ENCODE measurements at regions not wholly inside any gene's neighbourhood (a gene's known extent, or its start where the extent isn't known, plus 50 kb on each side); places are given as distances from the start of the nearest gene placed in this dataset.

DNA sequence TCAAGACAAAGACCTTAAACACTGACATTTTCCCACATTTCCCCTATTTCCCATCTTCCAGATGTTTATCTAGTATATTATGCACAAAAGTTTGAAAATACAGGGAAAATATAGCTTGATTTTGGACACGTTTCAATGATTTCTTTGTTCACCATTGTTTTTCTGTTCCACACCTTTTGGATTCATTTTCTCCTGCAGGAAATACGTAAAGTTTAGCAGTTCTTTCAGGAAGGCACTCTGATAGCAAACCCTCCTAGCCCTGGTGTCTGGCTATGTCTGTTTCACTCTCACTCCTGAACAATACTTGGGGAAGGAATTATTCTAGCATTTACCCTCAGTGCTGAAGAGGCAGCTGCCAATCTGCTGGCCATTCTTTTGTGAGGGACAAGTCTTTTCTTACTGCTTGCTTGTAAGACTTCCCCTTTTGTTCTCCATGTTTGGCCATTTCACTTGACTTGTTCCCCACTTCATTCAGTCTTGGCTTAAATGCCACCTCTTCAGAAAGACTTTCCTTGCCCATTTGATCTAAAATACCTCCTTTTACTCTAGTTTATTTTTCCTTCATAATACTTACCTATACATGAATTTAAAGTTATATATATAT, 195.4 kb downstream of the RNF152 start:
- Mint-ChIP-seq H3K4me3 (no peak overlapping the region), H3K36me3 (ENCODE audit: low read depth) (no peaks in the 10 kb centered on the region), H3K27ac (no peak overlapping the region), H3K27me3 (peaks cover 4% of the 10 kb centered on the region), H3K9me3 (ENCODE audit: low read depth) (no peaks in the 10 kb centered on the region), H3K4me1 (no peaks in the 10 kb centered on the region)
- intact Hi-C loops (cut with DNase I, micrococcal nuclease) = no loop called here
- POLR2A ChIA-PET = no interaction called here
- CTCF ChIA-PET = interaction anchor here (0.7 kb wide), 1 partner anchor 120 kb away, joined by 3 read pairs; no protein-coding TSS in a partner anchor
- ATAC-seq (no peak), DNase-seq (no peak)

DNA sequence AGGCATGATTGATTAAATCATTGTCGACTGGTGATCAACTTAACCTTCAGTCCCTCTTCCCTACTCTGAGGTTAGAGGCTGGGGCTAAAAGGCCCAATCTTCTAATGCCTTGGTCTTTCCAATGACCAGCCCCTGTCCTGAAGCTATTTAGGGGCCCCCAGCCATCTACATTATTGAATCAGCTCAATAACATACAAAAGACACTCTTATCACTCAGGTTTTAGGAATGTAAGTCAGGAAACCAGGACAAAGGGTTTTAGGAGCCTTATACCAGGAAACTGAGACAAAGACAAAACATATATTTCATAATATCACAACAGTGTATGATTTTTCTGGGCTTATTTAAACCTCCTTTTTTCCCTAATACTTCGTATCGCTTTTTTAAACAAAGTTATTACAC, 198.6 kb downstream of the RNF152 start:
- Mint-ChIP-seq H3K9me3 (ENCODE audit: low read depth) (no peaks in the 10 kb centered on the region), H3K4me1 (no peaks in the 10 kb centered on the region), H3K36me3 (ENCODE audit: low read depth) (no peaks in the 10 kb centered on the region), H3K27me3 (peaks cover 4% of the 10 kb centered on the region), H3K4me3 (no peak overlapping the region), H3K27ac (no peak overlapping the region)
- ChIA-PET POLR2A (no interaction called here), CTCF (no interaction called here)
- DNase-seq (no peak), ATAC-seq (no peak)
- intact Hi-C loops (cut with DNase I, micrococcal nuclease) = no loop called here

DNA sequence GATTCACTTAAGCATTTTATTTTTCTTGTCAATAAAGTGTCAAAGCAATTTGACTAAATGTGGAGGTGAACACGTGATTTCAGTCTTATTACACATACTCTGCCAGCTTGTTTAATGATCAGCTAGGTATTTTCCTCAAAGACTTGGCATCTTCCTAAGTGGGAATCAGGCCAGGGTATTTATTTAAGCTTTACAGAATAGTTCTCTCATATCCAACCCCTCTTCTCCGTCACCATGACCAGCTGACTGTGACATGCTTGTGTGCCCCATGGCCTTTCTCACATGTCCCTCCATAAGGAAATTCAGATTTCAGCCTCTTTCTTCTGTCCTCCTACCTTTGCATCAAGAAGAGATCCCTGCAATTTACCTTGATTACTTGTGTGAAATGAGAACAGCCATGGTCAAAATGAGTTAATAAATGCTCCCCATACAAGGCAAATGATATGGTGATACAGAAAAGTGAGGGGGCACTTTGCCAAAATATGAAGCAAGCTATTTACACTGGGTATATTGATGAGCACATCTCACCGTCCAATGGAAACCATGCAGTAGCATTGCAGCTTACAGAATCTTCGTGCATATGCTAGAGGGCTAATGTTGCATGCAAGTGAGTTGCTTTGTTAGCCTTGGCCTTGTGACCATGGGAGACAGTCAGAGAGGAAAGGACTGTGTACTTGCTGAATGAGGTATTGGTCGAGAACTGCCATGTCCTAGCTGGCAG, 202.2 kb downstream of the RNF152 start:
- no peak for DNase-seq
- H3K9me3 Mint-ChIP-seq (ENCODE audit: low read depth) = no peaks in the 10 kb centered on the region
- no peak overlapping the region for H3K4me3 Mint-ChIP-seq
- no peak overlapping the region for H3K27ac Mint-ChIP-seq
- no peaks in the 10 kb centered on the region for H3K4me1 Mint-ChIP-seq
- H3K36me3 Mint-ChIP-seq (ENCODE audit: low read depth) = no peaks in the 10 kb centered on the region
- intact Hi-C loops (cut with DNase I, micrococcal nuclease) = no loop called here
- POLR2A ChIA-PET = no interaction called here
- no peak for ATAC-seq
- CTCF ChIA-PET = interaction anchor here (0.6 kb wide), 1 partner anchor 484 kb away, joined by 3 read pairs; no protein-coding TSS in a partner anchor
- H3K27me3 Mint-ChIP-seq = no peaks in the 10 kb centered on the region

DNA sequence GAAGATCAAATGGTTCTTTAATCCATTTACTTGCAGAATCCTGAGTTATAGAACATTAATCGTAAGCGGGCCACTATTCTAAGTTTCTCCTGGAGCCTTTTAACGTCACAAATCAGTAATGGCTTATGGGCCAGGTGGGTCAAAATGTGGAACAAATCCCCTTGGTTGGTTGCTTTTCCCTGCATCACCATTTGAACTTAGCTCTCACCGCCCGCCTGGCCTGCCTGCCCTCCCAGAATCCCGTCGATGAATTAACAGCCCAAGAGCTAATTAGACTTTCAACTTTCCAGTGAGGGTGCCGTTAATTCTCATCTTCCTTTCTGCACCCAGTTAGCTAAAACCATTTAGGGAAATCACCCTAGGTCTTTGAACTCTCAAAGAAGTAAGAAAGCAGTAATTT, 205.5 kb downstream of the RNF152 start:
- POLR2A ChIA-PET = no interaction called here
- peaks cover 3% of the 10 kb centered on the region for H3K27me3 Mint-ChIP-seq
- H3K27ac Mint-ChIP-seq = no peak overlapping the region
- CTCF ChIA-PET = no interaction called here
- intact Hi-C loops (cut with DNase I, micrococcal nuclease) = no loop called here
- no peak overlapping the region for H3K4me3 Mint-ChIP-seq
- DNase-seq = no peak
- H3K36me3 Mint-ChIP-seq (ENCODE audit: low read depth) = no peaks in the 10 kb centered on the region
- no peaks in the 10 kb centered on the region for H3K9me3 Mint-ChIP-seq (ENCODE audit: low read depth)
- ATAC-seq = no peak
- H3K4me1 Mint-ChIP-seq = no peaks in the 10 kb centered on the region

DNA sequence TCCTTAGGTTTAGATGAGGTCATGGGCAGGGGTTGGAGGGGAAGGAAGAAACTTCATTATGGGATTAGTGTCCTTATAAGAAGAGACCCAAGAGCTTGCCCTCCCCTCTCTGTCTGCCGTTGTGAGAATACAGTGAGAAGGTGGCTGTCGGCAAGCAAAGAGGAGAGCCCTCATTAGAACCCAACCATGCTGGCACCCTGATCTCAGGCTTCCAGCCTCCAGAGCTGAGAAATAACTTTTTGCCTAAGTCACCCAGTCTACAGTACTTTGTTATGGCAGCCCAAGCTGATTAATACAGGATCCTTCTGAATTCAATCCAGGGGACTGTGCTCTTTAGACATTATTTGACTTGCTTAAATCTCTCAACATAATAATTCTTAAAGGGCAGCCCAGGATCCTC, 209.0 kb downstream of the RNF152 start:
- peaks cover 7% of the 10 kb centered on the region for H3K9me3 Mint-ChIP-seq (ENCODE audit: low read depth)
- intact Hi-C loops (cut with DNase I, micrococcal nuclease) = no loop called here

DNA sequence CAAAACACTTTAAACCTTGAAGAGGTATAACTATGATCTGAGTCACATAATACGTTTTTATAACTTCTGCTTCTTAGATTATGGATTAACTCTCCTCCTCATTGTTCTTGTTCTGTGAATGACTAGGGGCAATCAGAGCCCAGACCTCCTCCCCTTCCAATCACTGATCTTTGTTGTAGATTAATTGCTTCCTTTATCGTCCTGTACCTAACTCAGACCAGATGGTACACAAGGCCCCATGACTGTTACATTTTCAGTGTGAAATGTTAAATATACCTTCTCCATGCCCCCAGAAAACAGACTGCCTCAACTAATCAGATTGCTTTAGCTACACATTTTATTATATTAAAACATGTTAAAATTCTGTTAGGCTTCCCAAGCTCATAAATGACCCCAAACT, 211.7 kb downstream of the RNF152 start:
- intact Hi-C loops (cut with DNase I, micrococcal nuclease) = no loop called here
- no peaks in the 10 kb centered on the region for H3K36me3 Mint-ChIP-seq (ENCODE audit: low read depth)
- H3K9me3 Mint-ChIP-seq (ENCODE audit: low read depth) = peaks cover 9% of the 10 kb centered on the region
- no peaks in the 10 kb centered on the region for H3K4me1 Mint-ChIP-seq
- no peak overlapping the region for H3K27ac Mint-ChIP-seq
- CTCF ChIA-PET = interaction anchor here (1.0 kb wide), 1 partner anchor 450 kb away, joined by 3 read pairs; no protein-coding TSS in a partner anchor
- POLR2A ChIA-PET = no interaction called here
- ATAC-seq = no peak
- no peak overlapping the region for H3K4me3 Mint-ChIP-seq
- peaks cover 5% of the 10 kb centered on the region for H3K27me3 Mint-ChIP-seq
- no peak for DNase-seq

More for the DNA sequence above, 209.0 kb downstream of the RNF152 start:
- ATAC-seq = no peak
- H3K27me3 Mint-ChIP-seq = peaks cover 5% of the 10 kb centered on the region
- H3K27ac Mint-ChIP-seq = no peak overlapping the region
- ChIA-PET POLR2A (no interaction called here), CTCF (no interaction called here)
- no peaks in the 10 kb centered on the region for H3K4me1 Mint-ChIP-seq
- DNase-seq = no peak
- no peaks in the 10 kb centered on the region for H3K36me3 Mint-ChIP-seq (ENCODE audit: low read depth)
- H3K4me3 Mint-ChIP-seq = no peak overlapping the region

DNA sequence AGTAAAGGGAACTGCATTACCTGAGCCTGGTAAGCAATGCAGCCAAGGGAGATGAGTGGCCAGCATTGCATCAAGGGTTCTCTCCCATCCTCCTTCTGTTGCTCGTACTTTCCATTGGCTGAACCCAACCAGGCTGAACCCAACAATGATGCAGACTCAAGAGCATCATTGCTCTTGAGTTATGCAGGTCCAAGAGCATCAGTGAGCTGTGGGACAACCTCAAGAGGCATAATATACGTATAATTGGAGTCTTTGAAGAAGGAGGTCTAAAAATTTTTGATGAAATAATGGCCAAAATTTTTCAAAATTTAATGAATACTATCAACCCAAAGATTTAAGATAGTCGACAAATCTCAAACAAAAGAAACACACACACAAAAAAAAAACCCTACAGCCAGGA, 213.0 kb downstream of the RNF152 start:
- Mint-ChIP-seq H3K9me3 (ENCODE audit: low read depth) (peaks cover 9% of the 10 kb centered on the region), H3K36me3 (ENCODE audit: low read depth) (no peaks in the 10 kb centered on the region), H3K4me1 (no peaks in the 10 kb centered on the region), H3K27ac (no peak overlapping the region), H3K27me3 (peaks cover 5% of the 10 kb centered on the region), H3K4me3 (no peak overlapping the region)
- CTCF ChIA-PET = no interaction called here
- DNase-seq = no peak
- no peak for ATAC-seq
- POLR2A ChIA-PET = interaction anchor here (0.6 kb wide), 1 partner anchor 16 kb away, joined by 3 read pairs; no protein-coding TSS in a partner anchor
- intact Hi-C loops (cut with DNase I, micrococcal nuclease) = no loop called here

DNA sequence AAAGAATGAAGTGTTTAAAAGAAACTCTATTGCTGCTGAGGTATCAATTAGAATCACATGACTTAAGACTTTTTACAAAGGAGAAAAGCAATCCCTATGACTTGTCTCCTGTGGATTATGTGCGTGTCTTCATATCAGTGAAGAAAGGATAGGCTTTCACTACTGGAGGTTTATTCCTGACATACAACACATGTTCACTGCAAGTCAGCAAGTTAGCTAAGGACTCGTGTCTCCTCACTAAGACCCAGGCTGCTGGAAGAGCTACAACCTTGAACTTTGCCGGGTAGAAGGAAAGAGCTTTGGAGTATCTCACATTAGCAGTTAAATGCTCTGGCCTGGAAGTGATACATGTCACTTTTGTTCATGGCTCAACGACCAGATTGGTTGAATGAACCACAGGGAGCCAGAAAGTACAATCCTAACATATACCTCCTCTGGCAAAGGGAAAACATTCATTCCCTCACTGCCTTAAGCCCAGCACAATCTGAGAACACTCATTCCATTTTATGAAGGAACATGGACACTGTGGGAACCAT, 215.3 kb downstream of the RNF152 start:
- CTCF ChIA-PET = interaction anchor here (0.6 to 1.2 kb wide), 3 partner anchors 30 to 147 kb away, joined by 3 read pairs; no protein-coding TSS in a partner anchor
- DNase-seq (no peak), ATAC-seq (no peak)
- H3K4me3 Mint-ChIP-seq = no peak overlapping the region
- POLR2A ChIA-PET = no interaction called here
- peaks cover 11% of the 10 kb centered on the region for H3K27me3 Mint-ChIP-seq
- H3K9me3 Mint-ChIP-seq (ENCODE audit: low read depth) = peaks cover 9% of the 10 kb centered on the region
- no peaks in the 10 kb centered on the region for H3K36me3 Mint-ChIP-seq (ENCODE audit: low read depth)
- no peak overlapping the region for H3K27ac Mint-ChIP-seq
- H3K4me1 Mint-ChIP-seq = no peaks in the 10 kb centered on the region
- intact Hi-C loops (cut with DNase I, micrococcal nuclease) = no loop called here

DNA sequence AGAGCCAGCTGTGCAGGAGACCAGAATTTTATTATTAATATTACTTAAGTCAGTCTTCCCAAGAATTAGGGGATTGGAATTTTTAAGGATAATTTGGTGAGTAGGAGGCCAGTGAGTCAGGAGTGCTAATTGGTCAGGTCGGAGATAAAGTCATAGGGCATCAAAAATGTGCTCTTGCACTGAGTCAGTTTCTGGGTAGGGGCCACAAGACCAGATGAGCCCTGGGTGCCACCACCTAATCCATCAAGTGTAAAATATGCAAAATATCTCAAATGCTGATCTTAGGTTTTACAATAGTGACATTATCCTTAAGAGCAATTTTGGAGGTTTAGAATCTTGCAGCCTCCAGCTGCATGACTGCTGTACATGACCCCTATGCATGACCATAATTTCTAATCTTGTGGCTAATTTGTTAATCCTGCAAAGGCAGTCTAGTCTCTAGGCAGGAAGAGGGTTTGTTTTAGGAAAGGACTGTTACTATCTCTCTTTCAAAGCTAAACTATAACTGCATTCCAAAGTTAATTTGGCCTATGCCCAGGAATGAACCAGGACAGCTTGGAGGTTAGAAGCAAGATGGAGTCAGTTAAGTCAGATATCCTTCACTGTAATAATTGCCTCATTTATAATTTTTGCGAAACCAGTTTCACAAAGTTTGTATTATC, 215.9 kb downstream of the RNF152 start:
- no peaks in the 10 kb centered on the region for H3K4me1 Mint-ChIP-seq
- no peak for ATAC-seq
- DNase-seq = no peak
- H3K36me3 Mint-ChIP-seq (ENCODE audit: low read depth) = no peaks in the 10 kb centered on the region
- no peak overlapping the region for H3K4me3 Mint-ChIP-seq
- POLR2A ChIA-PET = no interaction called here
- peaks cover 9% of the 10 kb centered on the region for H3K9me3 Mint-ChIP-seq (ENCODE audit: low read depth)
- no peak overlapping the region for H3K27ac Mint-ChIP-seq
- H3K27me3 Mint-ChIP-seq = peaks cover 12% of the 10 kb centered on the region
- CTCF ChIA-PET = interaction anchor here (0.6 to 1.2 kb wide), 3 partner anchors 31 to 146 kb away, joined by 3 read pairs; no protein-coding TSS in a partner anchor
- intact Hi-C loops (cut with DNase I, micrococcal nuclease) = no loop called here

DNA sequence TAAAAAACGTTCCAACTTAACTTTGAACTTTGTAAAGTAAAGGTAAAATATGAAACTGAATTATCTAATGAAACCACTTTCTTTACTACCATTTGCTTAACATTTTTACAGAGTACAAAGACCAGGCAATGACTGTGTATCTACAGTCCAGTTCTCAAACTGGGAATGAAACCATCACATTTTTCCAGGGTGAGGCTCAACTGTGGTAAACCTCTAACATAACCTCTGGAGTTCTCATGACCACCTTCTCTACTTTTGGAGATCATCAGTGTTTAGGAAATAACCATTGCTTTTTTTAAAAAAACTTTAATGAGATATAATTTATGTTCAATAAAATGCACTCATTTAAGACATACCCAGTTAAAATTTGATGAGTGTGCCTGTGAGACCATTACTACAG, 223.5 kb downstream of the RNF152 start:
- no peaks in the 10 kb centered on the region for H3K4me1 Mint-ChIP-seq
- H3K27me3 Mint-ChIP-seq = peaks cover 12% of the 10 kb centered on the region
- no peak overlapping the region for H3K4me3 Mint-ChIP-seq
- ATAC-seq = no peak
- ChIA-PET POLR2A (no interaction called here), CTCF (no interaction called here)
- intact Hi-C loops (cut with DNase I, micrococcal nuclease) = no loop called here
- H3K27ac Mint-ChIP-seq = no peak overlapping the region
- no peak for DNase-seq
- no peaks in the 10 kb centered on the region for H3K9me3 Mint-ChIP-seq (ENCODE audit: low read depth)
- H3K36me3 Mint-ChIP-seq (ENCODE audit: low read depth) = no peaks in the 10 kb centered on the region

DNA sequence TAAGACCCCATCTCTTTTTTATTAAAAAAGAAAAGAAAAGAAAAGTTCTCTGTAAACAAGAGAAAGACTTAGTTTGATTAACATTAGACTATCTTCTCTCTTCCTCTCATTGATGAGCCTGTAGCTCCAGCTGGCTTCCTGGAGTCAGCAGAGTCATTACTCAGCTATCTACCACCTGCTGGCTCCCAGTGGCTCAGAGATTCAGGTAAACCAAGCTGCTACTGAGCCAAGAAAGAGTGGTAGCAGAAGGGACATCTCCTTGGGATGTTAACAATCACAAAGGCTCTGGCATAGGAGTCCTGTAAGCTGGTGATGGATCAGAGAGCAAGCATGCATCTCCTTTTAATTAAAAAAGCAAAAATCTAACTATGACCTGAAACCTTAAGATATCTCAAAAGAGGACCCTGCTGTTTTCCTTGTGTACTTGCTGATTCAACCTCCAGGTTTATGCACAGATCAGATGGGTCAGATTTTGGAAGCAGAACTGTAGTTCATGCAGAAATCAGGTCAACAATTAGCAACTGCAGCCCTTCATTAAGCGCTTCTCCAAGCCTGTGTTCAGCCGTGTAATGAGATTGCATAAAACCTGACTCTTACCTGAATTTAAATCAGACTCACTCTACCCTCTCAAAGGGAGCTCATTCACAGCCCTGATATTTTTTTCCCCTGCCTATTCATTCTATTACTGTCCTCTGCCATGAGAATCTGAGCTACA, 225.8 kb downstream of the RNF152 start:
- no peaks in the 10 kb centered on the region for H3K4me1 Mint-ChIP-seq
- H3K27ac Mint-ChIP-seq = no peak overlapping the region
- H3K4me3 Mint-ChIP-seq = no peak overlapping the region
- ChIA-PET CTCF (interaction anchor here (1.2 kb wide), 1 partner anchor 35 kb away, joined by 3 read pairs; no protein-coding TSS in a partner anchor), POLR2A (no interaction called here)
- intact Hi-C loops (cut with DNase I, micrococcal nuclease) = no loop called here
- no peak for ATAC-seq
- no peak for DNase-seq
- peaks cover 7% of the 10 kb centered on the region for H3K27me3 Mint-ChIP-seq
- no peaks in the 10 kb centered on the region for H3K36me3 Mint-ChIP-seq (ENCODE audit: low read depth)
- H3K9me3 Mint-ChIP-seq (ENCODE audit: low read depth) = peaks cover 2% of the 10 kb centered on the region
